ENCODE measurements at regions not wholly inside any gene's neighbourhood (a gene's known extent, or its start where the extent isn't known, plus 50 kb on each side); places are given as distances from the start of the nearest gene placed in this dataset.

DNA sequence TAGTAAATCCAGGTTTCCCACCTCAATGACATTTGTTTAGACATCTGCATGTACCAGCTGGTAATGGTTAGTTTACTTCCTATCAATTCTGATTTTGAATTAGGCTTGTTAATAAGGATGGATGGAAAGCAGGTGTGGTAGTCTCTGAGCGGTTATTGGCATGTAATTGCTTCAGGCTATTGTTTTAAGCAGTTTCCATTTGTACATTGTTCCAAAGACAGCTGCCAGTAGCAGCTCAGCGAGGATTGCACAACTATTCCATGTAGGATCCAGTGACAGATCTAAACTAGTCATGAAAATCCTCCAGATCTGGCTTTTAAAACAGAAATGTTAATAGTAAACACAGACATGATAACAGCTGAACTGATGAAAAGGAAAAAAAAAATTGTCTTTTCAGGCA is 436.0 kb upstream of the ADARB2 start:
- DNase-seq (ENCODE audit: low spot score): no peak

DNA sequence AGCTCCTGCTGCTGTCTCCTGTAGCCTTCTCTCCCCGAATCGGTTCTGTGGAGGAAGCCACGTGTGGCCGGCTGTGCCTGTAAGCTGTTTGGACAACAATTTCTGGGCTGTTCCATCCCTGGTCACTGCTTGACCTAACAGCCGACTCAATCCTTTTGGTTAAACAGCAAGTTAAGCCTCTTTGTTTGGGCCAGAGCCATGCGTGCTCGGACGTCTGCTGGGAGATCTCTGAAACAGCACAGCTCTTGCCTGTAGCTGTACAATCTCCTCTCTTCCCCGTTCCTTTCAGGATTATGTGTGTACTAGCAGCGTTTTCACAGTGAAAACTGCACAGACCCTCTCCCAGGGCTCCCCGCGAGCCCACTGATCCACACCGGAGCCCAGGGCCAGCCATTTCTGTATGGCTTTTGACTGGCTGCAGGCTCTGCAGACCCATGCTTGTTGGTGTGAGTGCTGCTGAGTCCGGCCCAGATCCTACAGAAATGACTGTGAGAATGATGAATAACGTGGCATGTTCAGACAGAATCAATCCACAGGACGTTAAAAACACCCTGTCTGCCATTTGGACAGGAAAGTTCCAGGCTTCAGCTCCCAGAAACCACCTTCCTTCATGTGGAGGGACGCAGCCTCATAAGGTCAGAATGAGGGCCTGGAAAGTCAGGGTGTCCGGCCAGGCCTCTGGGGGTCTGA is 428.6 kb upstream of the ADARB2 start:
- no peak for DNase-seq (ENCODE audit: low spot score)

DNA sequence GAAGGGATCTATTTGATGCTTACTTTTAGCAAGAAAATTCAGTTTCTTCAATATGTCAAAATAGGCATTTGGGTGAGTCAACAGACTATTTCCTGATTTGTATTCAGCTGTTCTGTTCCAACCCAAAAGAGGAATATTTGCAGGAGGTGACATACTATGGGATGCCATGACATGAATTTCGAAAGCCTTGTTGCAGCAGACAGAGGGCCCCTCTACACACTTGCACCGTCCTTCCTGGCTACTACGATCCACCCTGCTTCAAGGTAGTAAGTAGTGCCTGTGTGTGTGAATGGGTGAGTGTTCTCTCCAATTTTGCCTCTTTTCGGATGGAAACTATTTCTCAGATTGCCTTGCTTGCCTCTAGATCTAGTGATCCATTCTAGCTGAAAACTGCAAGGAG is 413.0 kb upstream of the ADARB2 start:
- DNase-seq (ENCODE audit: low spot score): no peak

DNA sequence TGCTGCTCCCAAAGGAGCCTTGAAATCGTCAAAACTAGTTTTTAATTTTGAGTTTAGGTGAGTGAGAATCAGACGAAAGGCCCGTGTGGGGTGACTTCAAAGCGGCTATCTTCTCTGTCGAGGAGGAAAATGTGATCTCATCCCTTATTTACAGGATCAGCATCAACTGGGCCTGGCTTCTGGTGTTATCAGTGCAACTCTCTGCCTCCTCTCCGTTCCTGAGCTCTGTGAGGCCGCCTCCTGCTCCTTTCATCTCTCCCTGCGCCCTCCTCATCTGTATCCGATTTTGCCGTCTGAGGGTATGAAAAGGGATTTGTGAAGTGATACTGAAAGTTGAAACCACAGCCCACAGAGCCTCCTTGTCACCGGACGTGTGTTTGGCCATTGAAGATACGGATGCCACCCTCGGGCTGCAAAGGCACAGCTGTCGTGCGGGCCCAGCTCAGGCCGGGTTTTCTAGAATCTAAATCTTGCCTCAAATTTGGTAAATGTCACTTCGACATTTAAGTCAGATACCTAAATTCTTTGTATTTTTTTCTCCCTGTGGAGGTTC is 408.7 kb upstream of the ADARB2 start:
- DNase-seq (ENCODE audit: low spot score): no peak

DNA sequence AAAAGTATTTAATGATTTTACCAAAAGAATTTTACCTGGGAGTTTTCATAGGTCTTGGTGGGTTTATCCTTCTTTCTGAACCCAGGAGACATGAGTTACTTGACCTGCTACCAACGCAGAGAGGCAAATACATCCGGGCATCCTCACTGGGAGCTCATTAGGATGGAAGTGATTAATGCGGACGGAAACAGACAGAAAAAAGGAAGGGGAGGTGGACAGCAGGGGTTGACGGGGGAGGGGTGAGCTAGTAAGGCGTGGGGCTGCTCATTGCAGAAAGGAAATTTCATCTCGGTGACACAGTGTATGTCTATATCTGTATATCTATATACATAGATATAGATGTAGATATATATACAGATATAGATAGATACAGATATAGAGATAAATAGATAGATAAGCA is 408.2 kb upstream of the ADARB2 start:
- DNase-seq (ENCODE audit: low spot score): no peak

DNA sequence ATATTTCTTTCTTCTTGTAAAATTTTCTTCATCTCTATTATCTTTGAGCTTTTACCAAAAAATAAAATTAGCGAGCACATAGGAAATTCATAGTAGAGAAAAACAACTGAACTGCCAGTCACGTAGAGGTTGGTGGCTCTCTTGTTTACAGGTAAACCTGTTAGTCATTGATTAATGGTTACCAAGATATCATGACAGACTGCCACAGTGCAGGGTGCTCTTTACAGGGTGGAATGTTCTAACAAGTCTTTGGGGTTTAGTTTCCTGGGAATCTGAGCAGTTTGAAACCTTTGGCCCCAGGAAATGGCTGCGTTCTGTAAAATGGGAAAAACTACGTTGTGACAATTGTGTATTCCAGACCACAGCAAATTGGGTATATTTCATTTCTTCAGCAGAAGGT is 407.3 kb upstream of the ADARB2 start:
- DNase-seq (ENCODE audit: low spot score): no peak

DNA sequence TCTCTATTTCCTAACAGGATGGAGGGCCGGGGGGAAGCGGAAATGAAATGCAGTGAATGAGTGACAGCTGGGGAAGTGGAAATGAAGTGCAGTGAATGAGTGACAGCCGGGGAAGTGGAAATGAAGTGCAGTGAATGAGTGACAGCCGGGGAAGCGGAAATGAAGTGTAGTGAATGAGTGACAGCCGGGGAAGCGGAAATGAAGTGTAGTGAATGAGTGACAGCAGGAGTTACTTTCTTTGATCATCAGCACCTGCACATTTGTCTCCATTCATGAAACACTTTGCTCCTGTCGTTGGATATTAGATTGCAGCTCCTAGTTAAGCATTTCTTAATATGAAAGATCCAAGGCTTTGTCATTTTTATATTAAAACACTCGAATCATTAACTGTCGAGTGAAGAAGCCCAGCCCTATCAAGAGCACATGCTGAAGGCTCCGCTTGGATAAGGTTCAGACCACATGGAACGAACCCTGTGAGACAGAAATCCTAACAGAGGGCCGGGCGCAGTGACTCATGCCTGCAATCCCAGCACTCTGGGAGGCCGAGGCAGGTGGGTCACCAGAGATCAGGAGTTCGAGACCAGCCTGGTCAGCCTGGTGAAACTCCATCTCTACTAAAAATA is 406.0 kb upstream of the ADARB2 start:
- DNase-seq (ENCODE audit: low spot score): no peak

DNA sequence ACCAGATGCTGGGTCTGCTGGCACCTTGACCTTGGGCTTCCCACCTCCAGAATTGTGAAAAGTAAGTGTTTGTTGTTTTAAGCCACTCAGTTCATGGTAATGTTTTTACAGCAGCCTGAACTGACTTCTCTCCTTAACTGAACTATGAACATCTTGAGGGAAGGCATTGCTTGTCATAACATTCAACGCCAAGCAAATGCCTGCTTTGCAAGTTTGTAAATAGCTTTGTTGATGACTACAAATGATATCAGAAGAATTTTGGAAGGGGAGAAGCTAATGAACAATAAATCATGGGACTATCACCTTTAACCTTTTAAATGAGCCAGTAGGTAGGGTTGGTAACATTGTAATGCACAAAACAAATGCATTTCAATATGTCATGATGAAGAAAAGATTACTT is 402.4 kb upstream of the ADARB2 start:
- no peak for DNase-seq (ENCODE audit: low spot score)

DNA sequence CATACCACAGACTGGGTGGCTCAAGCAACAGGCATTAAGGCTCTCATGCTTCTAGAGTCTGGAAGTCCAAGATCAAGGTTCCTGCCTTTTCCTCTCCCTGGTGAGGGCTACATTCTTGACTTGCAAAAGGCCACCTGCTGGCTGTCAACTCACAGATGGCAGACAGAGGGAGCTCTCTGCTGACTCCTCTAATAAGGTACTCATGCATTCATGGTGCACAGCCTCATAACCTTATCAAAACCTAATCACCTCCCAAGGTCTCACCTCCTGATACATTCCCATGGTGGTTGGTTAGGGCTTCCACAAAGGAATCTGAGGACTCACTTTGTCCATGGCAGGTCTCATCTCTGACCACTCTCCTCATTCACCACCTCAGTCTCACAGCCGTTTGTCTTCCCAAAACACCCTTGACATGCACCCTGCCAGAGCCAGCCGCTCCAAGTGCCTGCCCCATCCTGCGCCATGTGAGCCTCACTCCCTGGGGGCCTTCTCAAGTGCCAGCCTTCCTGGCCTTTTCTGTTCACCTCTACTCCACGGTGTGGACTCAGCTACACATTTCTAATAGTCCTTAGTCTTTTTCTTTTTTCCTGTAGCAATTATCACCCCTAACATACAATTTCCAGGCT is 400.3 kb upstream of the ADARB2 start:
- no peak for DNase-seq (ENCODE audit: low spot score)

DNA sequence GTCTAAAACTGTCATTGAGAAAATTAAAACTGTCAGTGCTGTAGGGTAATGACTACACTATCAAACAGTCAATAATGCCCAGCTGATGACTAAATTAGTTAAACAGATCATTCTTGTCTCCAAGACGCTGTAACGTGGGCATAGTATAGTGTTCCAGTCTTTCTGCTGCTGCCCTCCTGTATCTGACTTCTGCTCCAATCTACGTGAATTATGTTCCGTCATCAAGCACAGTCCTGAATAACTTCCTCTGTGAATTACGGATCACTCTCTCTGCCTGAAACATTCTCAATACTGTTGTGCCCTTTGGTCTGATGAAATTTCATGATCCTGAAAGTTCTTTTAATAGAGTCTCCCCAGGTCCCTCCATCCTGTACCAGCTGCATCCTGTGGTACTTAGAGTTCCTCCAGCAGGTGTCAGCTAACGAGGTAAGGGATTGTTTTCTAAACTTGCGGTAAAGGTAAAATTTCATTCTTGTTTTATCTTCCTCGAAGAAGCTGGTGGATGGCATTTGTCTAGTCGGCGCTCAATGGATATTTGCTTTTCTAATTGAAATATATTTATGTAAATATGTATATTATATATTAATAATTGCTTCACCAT is 393.5 kb upstream of the ADARB2 start:
- DNase-seq (ENCODE audit: low spot score): no peak

DNA sequence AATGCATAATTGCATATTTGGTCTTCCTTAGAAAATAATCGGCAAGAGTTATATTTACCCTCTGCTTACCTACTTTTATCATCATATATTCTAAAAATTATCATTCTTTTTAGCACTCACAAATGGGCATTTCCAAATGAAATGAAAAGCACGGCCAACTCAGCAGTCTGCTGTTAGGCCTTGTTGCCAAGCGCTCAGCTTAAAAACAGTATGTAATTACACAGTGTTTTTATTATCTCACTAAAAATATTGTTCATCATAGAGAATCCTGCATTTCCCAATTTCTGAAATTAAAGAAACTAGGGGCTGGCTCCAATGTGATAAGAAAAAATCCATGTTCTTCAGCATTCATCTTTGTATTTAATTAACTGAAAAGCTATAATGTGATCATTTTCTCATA is 391.7 kb upstream of the ADARB2 start:
- no peak for DNase-seq (ENCODE audit: low spot score)

DNA sequence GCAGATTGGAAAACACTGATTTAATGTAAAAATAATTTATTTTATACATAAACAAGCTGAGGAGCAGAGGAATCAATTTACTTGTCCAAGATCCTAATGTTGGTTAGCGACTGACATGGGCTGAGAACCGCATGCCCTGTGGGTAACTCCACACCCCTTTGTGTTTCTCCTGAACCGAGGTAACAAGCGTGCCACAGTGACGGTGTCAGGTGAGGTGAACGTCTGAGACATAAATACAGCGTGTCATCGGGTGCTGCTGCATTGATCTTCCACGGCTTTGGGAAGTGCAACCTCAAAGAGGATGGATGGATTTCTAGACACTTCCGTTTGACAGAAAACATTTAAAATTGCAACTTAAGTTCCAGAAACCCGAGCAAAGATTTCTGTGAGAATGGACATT is 386.8 kb upstream of the ADARB2 start:
- no peak for DNase-seq (ENCODE audit: low spot score)

DNA sequence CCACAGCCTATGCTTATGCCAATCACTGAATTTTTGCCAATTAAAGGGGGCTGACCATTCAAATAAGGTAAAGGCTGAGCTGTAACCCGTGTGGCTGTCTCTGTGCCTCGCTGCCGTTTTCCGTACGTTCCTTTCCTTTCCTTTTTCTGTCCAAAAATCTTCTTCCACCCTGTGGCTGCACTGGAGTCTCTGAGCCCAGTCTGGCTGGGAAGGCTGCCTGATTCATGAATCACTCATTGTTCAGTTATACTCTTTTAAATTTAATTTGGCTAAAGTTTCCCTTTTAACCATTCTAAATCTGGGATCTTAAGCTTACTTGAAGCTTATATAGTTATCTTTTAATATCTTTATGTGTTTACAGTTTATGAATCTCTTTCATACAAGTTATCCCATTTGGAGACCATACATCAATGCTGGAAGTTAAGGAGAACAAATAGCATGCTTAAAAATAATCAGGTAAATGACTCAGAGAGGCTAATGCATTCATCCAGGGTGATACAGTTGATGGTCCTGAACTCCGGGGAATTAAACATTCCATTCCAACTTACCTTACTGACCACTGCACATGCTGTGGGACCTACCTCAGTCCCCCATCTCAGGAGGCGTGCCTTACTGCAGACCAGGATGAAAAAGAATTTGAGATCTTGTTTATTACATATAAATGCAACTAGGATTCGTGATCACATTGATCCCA is 385.3 kb upstream of the ADARB2 start:
- DNase-seq (ENCODE audit: low spot score): no peak

DNA sequence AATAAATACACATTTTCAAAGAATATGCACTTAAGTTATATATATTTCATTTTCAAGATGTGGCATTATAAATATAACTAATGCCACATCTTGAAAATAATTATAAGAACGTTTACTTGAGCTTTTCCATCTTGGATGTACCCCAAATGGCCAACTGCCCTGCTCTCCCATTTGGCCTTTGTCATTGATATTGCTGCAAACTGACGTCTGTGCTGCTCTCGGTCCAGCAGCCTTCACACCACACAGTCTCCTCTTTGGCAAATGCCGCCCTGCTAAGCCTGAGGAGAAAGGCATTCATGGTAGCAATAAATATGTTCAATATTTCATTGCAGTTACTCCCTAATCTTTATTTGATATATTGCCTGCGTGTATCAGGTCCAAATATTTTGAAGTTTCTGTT is 384.6 kb upstream of the ADARB2 start:
- no peak for DNase-seq (ENCODE audit: low spot score)

DNA sequence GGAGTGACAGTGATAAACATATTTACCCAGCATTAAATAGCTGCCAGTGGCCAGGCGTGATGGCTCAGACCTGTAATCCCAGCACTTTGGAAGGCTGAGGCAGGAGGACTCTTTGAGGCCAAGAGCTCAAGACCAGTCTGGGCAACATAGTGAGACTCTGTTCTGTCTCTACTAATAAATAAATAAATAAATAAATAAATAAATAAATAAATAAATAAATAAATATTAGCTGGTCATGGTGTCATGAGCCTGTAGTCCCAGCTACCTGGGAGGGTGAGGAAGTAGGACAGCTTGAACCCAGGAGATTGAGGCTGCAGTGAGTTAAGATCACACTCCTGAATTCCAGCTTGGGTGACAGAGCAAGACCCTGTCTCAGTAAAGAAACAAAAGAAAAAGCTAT is 384.0 kb upstream of the ADARB2 start:
- DNase-seq (ENCODE audit: low spot score): no peak

DNA sequence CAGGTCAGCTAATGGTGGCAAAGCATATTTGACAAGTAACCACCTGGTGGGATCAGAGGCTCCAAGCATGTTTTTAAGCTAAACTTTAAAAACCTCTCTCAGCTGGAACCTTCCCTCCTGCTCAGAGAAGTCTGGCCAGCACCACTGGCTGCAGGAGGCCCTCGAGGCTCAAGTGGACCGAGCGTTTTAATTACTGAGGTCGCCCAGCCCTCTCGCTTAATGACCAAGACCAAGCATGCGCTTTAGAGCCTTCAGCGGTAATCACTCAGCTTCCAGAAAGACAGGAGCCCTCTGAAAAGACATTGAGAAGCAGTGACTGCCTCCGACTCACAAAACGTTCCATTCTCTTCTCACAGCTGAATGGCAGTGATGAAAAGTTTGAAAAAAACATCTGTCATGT is 383.4 kb upstream of the ADARB2 start:
- DNase-seq (ENCODE audit: low spot score): no peak

DNA sequence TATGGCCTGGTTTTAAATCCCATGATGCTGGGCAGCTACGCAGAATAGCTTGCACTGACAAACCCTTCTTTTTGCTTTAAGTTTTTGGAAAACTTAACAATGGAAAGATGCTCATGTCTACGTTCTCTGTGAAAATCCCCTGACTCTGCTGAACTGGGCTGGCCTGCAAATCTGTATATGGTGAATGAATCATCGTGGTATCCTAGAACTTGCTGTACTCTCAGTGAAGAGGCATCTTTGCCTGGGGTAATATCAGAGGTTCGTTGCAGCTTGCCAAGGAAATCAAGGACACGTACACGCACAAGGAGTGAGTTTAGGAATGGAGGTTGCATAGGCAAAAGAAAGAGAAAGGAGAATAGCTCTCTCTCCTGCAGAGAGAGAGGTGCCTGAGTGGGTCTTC is 382.0 kb upstream of the ADARB2 start:
- DNase-seq (ENCODE audit: low spot score): no peak

DNA sequence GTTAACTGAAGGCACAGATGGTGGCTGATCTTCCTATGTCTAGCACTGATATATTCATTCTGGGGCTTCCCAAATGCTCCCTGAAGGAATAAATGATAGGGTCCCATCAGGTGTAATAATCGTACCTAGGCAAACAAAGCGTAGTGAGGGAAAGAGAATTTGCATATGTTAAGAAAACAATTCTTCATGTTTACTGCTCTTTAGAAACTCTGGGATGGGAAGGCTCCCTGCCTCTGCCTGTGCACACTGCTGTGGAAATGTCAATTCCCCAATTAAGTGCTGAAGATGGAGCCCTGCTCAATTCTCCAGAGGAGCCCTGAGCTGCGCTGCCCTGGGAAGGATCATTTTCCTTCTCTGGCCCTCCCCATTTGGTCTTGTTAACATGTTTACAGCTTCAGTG is 380.9 kb upstream of the ADARB2 start:
- DNase-seq (ENCODE audit: low spot score): no peak

DNA sequence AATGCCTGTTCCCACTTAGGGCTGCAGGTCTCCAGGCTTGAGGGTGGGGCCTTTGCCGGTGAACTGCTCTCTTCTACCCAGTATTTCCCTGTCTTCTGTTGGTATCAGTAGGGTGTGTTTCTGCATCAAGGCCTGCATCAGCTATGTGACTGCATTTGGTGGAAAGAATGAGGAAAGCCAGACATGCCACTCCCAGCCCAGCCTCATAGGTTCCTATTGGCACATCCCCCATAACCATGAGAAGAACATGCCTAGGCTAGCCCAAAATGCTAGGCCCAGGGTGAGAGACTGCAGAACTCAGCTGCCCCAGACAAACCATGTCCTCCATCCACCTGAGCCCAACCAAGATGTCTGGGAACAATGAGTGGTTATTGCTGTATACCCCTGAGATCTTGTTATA is 380.3 kb upstream of the ADARB2 start:
- no peak for DNase-seq (ENCODE audit: low spot score)

DNA sequence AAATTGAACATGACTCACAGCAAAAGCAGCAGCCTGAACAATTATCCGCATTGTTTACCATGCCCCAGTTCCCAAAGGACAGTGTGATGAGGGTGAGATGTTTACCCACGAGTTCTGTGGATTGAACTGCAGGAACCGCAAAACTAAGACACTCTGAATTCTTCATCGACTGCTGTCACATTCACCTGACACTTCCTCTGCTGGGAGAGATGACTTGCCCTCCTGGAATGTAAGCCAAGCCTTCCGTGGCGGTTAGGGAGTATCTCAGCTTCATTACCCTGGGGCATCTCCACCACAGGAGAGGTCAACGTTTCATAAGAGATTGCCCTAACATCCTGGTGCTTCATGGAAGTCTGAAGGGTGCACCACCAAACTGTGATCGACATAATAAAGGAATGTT is 374.6 kb upstream of the ADARB2 start:
- no peak for DNase-seq (ENCODE audit: low spot score)

DNA sequence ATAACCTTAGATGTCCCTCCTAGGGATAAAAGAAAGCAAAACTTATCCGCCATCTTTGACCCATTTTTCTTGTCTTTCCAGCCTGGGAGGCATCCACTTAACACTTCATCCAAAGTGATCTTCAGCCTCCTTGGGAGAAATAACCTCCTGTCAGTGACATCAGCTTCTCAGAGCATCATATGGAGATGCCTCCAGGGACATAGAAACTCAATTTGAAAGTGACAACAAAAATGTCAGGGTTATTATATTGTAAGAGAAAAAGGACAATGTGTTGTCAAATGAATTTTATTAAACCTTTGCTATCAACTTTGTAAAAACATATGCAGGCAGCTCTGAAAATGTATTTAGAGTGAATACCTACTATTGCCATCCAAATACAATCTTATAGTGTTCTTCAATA is 371.2 kb upstream of the ADARB2 start:
- no peak for DNase-seq (ENCODE audit: low spot score)

DNA sequence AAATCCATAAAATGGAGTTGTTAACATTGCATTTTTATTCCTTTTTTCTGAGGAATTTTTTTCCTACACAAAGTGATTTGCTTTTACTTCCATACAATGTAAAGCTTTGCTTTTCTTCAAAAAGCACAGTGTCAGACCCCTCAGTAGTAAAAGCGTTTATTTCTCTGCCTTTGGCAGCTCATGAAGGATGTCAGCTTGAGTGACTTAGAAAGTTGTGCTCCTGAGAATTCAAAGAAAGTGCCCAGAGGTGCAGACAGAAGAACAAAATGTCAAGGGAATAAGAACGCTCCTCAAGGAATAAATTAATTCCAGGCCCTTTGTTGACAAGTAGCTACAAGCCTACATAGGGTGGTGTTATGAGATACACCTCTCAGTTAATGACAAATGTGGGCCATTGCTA is 369.3 kb upstream of the ADARB2 start:
- no peak for DNase-seq (ENCODE audit: low spot score)

DNA sequence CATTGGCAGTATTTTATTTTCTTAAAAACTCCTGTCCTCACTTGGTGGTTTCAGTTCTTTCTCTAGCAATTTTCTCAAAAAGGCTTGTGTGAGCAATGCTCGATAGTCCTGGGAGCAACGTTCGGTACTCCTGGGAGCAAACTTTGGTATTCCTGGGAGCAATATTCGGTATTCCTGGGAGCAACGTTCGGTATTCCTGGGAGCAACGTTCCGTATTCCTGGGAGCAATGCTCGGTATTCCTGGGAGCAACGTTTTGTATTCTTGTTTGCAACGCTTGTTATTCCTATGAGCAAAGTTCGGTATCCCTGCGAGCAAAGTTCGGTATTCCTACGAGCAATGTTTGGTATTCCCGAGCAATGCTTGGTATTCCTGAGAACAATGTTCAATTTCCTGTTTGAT is 362.0 kb upstream of the ADARB2 start:
- DNase-seq (ENCODE audit: low spot score): no peak
